ENCODE measurements at regions not wholly inside any gene's neighbourhood (a gene's known extent, or its start where the extent isn't known, plus 50 kb on each side); places are given as distances from the start of the nearest gene placed in this dataset.

GRCh38 chr4:124866301-124866700, 153.8 kb upstream of the ANKRD50 start:
- TF ChIP-seq, protein P1, sequence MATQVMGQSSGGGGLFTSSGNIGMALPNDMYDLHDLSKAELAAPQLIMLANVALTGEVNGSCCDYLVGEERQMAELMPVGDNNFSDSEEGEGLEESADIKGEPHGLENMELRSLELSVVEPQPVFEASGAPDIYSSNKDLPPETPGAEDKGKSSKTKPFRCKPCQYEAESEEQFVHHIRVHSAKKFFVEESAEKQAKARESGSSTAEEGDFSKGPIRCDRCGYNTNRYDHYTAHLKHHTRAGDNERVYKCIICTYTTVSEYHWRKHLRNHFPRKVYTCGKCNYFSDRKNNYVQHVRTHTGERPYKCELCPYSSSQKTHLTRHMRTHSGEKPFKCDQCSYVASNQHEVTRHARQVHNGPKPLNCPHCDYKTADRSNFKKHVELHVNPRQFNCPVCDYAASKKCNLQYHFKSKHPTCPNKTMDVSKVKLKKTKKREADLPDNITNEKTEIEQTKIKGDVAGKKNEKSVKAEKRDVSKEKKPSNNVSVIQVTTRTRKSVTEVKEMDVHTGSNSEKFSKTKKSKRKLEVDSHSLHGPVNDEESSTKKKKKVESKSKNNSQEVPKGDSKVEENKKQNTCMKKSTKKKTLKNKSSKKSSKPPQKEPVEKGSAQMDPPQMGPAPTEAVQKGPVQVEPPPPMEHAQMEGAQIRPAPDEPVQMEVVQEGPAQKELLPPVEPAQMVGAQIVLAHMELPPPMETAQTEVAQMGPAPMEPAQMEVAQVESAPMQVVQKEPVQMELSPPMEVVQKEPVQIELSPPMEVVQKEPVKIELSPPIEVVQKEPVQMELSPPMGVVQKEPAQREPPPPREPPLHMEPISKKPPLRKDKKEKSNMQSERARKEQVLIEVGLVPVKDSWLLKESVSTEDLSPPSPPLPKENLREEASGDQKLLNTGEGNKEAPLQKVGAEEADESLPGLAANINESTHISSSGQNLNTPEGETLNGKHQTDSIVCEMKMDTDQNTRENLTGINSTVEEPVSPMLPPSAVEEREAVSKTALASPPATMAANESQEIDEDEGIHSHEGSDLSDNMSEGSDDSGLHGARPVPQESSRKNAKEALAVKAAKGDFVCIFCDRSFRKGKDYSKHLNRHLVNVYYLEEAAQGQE (IDR thresholded peaks at IDR 0.05; ENCODE audit: insufficient read depth in 1 of 2, low read depth in 2 of 2, low read length in 2 of 2): no peak
- no peak for TF ChIP-seq POLR2AphosphoS5 (IDR thresholded peaks at IDR 0.05; ENCODE audit: low read depth, low read length)
- no peak for TF ChIP-seq SIN3A (IDR thresholded peaks at IDR 0.05; ENCODE audit: borderline replicate concordance, insufficient read depth, low read length)
- TF ChIP-seq TAF1 (IDR thresholded peaks at IDR 0.05; ENCODE audit: borderline replicate concordance, insufficient read depth, low read length): no peak
- TF ChIP-seq FOXP2 (optimal IDR thresholded peaks at IDR 0.05; ENCODE audit: borderline replicate concordance, extremely low read depth, extremely low read length, insufficient read depth): no peak
